T47D (cell line): ENCODE measurements at regions not wholly inside any gene's neighbourhood (a gene's known extent, or its start where the extent isn't known, plus 50 kb on each side); places are given as distances from the start of the nearest gene placed in this dataset.
A peak's percentile ranks its signal among the peaks of the same experiment; 100 is the strongest.

Experiments used
- DNase-seq, 2 experiments: peaks; one replicate each; pipeline versions ENCODE4 v3.0.0 to v3.0.0-alpha.2; 2011 to 2012; ENCODE audit warnings: low read depth in 1 of 2, low spot score in 1 of 2
- JUND ChIP-seq: IDR thresholded peaks from 2 replicates; pipeline ENCODE4 v1.6.1; 2012; ENCODE audit warnings: low read depth
- in situ Hi-C: cut with HindIII; loops from 2 replicates; pipeline ENCODE4 v1.10.0; 2016; ENCODE audit warnings: low sequenced_read_pairs, low pct_unique_long_range_greater_than_20kb

GRCh38 chr6:4398791-4399190 is 263.4 kb upstream of the ECI2 start:
- in situ Hi-C loops: no loop called here
- no peak for DNase-seq
- no peak for TF ChIP-seq JUND

- no peak for DNase-seq
- no peak for TF ChIP-seq JUND
- in situ Hi-C loops: no loop called here
Observed at GRCh38 chr6:4397307-4397706, 261.9 kb upstream of the ECI2 start.

- no peak for DNase-seq
- in situ Hi-C loops: no loop called here
- no peak for TF ChIP-seq JUND
Observed at GRCh38 chr6:4396044-4396443, 260.7 kb upstream of the ECI2 start.

GRCh38 chr6:4395386-4395785 is 260.0 kb upstream of the ECI2 start:
- no peak for DNase-seq
- in situ Hi-C loops: no loop called here
- no peak for TF ChIP-seq JUND

GRCh38 chr6:4394786-4395185 is 259.4 kb upstream of the ECI2 start:
- in situ Hi-C loops: no loop called here
- TF ChIP-seq JUND: no peak
- DNase-seq: no peak

- in situ Hi-C loops: no loop called here
- no peak for DNase-seq
- TF ChIP-seq JUND: no peak
Observed at GRCh38 chr6:4388675-4389074, 253.3 kb upstream of the ECI2 start.

- in situ Hi-C loops: no loop called here
- DNase-seq: no peak
- no peak for TF ChIP-seq JUND
Observed at GRCh38 chr6:4384656-4385055, 249.3 kb upstream of the ECI2 start.

GRCh38 chr6:4383910-4384638 is 248.7 kb upstream of the ECI2 start:
- DNase-seq: peak in 1 of 2 experiments; percentile 5
- no peak for TF ChIP-seq JUND
- in situ Hi-C loops: no loop called here

- no peak for TF ChIP-seq JUND
- in situ Hi-C loops: no loop called here
- DNase-seq: no peak
Observed at GRCh38 chr6:4382362-4382853, 247.0 kb upstream of the ECI2 start.

- TF ChIP-seq JUND: no peak
- no peak for DNase-seq
- in situ Hi-C loops: no loop called here
Observed at GRCh38 chr6:4381381-4381780, 246.0 kb upstream of the ECI2 start.

GRCh38 chr6:4380881-4381281 is 245.5 kb upstream of the ECI2 start:
- DNase-seq: no peak
- in situ Hi-C loops: no loop called here

GRCh38 chr6:4379958-4380357 is 244.6 kb upstream of the ECI2 start:
- no peak for DNase-seq
- in situ Hi-C loops: no loop called here
- no peak for TF ChIP-seq JUND

More at GRCh38 chr6:4380881-4381281, 245.5 kb upstream of the ECI2 start:
- no peak for TF ChIP-seq JUND

- DNase-seq: no peak
- in situ Hi-C loops: no loop called here
- no peak for TF ChIP-seq JUND
Observed at GRCh38 chr6:4378319-4378996, 243.1 kb upstream of the ECI2 start.
